Fibroblast of mammary gland (primary cell): ENCODE measurements at regions not wholly inside any gene's neighbourhood (a gene's known extent, or its start where the extent isn't known, plus 50 kb on each side); places are given as distances from the start of the nearest gene placed in this dataset.

Source experiments
- DNase-seq: peaks from one replicate; pipeline ENCODE4 v3.0.0-alpha.2; 2010; ENCODE audit warnings: low read depth
- H3K4me3 ChIP-seq: 2 replicates; pipeline ENCODE4 v1.5.1; 2011; ENCODE audit warnings: low read depth, mild to moderate bottlenecking, low read length, moderate library complexity; ENCODE audit not compliant: control insufficient read depth
- TF ChIP-seq, protein P1 (sequence below): conservative IDR thresholded peaks from 2 replicates; pipeline ENCODE4 v1.5.1; 2011; ENCODE audit warnings: low read depth, low read length, inconsistent platforms; ENCODE audit not compliant: control insufficient read depth, insufficient read depth

DNA sequence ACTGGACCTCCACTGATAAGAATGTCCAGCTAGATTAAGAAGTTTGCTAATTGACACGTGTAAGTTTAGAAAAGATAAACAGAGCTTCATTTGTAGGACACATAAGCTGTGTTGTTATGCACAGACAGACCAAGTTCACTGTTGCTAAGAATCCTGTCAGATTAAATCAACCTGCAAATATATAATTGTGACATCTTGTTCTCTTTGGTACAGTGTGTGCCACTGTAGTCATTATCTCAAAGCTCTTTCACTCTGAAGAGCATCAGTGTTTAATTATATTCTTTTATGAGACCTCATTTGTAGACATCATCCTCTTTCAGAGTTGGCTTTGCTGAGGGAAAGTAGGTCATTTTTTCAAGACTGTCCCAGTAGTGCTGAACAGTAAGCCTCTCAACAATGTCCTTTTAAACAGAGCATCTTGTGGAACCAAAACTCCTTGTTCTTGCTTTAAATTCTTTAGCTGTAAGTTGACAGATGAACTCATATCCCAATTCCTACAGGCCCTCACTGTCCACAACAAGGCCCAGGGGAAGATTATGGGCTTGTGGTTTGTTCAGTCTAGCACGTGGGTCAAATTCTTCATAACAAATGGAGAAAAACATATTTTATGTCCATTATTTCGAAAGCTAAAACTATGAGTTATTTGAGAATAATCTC lies 252.4 kb downstream of the HDGFL1 start:
- peak; percentile 41 for DNase-seq
- no peak overlapping the region for H3K4me3 ChIP-seq
- TF ChIP-seq, protein P1, sequence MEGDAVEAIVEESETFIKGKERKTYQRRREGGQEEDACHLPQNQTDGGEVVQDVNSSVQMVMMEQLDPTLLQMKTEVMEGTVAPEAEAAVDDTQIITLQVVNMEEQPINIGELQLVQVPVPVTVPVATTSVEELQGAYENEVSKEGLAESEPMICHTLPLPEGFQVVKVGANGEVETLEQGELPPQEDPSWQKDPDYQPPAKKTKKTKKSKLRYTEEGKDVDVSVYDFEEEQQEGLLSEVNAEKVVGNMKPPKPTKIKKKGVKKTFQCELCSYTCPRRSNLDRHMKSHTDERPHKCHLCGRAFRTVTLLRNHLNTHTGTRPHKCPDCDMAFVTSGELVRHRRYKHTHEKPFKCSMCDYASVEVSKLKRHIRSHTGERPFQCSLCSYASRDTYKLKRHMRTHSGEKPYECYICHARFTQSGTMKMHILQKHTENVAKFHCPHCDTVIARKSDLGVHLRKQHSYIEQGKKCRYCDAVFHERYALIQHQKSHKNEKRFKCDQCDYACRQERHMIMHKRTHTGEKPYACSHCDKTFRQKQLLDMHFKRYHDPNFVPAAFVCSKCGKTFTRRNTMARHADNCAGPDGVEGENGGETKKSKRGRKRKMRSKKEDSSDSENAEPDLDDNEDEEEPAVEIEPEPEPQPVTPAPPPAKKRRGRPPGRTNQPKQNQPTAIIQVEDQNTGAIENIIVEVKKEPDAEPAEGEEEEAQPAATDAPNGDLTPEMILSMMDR: no peak

DNA sequence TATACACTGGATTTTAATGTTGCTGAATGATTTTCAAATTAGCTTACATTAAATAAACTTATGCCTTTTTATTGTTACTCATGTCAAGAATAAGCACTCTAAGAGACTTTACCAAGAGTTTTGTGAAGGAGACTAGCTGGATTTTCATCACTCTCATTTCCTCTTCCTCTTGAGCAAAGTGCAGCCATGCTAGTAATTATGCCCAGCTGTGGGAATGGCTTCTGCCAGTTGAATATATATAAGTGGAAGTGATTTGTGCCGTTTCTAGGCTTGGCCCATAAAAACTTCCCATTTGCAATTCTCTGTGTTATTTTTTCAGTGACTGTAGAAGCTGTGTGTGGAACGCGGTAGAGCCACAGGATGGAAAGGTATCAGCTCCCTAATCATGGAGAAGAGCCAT lies 255.8 kb downstream of the HDGFL1 start:
- TF ChIP-seq, protein P1: no peak
- H3K4me3 ChIP-seq: no peak overlapping the region
- DNase-seq: no peak

DNA sequence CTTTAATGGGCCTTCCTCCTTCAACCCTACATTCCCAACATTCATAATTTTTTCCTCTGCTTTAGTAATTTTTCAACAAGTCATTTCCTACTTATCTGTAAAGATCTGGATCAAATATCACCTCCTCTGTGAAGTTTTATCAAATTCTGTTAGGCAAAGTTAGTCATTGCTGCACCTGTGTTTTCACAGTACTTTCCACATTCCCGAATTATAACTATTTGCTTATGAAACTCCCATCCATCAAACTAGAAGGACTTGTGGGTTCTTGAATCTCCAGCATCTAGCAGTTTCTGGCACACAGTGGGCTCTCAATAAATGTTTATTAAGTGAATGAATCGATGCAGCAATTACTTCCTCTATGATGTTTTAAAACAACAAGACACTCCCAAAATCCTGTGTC lies 257.6 kb downstream of the HDGFL1 start:
- no peak overlapping the region for H3K4me3 ChIP-seq
- DNase-seq: no peak
- TF ChIP-seq, protein P1: no peak

DNA sequence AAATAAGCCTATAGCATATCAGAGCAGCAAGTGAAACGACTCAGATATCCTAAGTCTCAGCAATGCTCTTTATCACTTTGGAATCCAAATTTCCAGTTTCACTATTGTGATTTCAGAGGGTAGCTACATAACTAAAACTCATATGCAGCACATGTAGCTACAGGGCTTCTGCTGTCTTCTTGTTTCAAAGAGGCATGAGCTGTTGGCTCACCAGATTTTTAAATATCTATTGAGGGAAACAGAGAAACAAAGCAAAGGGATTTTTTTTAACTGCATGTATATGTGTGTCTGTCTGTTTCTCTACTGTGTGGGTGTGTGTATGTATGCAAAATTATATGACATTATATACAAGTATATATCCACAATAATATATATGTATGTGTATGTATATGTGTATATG lies 258.4 kb downstream of the HDGFL1 start:
- TF ChIP-seq, protein P1: no peak
- DNase-seq: no peak
- H3K4me3 ChIP-seq: no peak overlapping the region

DNA sequence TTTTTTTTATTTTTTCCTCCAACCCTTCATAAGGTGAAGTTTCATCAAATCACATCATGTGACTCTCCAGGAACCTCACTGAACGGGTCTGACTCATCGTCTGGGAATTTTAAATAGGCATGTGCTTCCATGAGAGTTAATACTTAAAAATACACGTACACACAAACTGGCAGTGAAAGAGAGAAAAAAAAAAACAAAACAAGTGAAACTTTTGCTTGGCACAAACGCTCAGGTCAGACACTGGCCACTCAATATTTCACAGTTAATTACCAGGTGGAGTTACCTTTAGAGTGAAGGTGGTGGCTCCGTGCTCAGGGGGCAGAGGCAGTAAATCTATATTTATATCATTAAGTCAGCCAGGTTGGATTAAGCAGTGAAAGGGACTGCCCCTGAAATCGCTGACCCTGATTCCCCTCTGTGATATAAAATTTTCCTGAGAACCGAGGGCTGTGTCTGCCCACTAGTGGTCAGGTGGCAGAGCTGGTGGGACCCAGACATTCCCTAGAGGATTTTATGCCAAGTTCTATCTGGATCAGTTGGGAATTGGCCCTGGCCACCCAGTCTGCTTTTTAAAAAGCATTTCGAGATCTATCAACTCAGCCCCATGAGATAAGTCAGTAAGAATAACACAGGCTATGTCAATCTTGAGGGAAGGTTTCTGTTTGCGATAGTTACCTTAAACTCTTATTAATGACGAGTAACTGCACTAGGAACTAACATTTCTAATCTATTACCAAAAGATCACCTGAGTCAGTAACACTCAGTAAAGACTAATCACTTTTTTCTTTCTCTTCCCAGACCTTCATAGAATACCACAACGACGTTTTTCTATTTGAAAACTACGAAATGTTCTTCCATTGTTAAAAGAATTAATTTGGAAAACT lies 259.1 kb downstream of the HDGFL1 start:
- TF ChIP-seq, protein P1: peak; percentile 40
- DNase-seq: peak; percentile 94
- H3K4me3 ChIP-seq: no peak overlapping the region

DNA sequence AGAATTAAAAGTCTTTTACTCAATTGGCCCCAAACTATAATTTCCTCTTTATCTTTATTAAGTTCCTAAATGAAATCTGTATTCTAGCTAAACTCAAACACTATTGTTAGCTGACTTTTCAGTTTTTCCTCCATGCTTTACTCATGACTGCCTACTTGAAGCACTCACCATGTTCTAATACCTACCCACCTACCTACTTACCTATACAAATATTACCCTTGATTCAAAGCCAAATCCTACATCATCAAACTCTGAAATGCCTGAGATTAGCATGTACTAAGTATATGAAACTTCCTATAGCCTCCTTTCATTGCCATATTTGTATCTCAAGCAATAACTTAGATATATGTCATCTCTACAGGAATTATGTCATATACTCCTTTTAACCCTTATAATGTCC lies 259.7 kb downstream of the HDGFL1 start:
- H3K4me3 ChIP-seq: no peak overlapping the region
- TF ChIP-seq, protein P1: no peak
- DNase-seq: no peak

DNA sequence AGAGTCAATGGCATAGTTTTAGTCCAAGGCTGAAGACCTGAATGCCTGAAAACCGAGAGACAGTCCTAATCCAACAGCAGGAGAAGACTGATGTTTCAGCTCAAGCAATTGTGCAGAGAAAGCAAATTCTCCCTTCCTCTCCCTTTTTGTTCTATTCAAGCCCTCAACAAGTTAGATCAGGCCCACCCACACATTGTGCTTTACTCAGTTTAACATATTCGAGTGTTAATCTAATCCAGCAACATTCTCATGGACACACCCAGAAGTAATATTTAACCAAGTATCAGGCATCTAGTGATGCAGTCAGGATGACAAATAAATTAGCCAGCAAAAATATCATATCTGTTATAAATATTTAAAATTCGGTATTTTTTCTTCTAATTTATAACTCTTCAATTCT lies 261.1 kb downstream of the HDGFL1 start:
- TF ChIP-seq, protein P1: no peak

More for the DNA sequence above, 261.1 kb downstream of the HDGFL1 start:
- DNase-seq: no peak
- H3K4me3 ChIP-seq: no peak overlapping the region
